Activated naive CD4-positive, alpha-beta T cell treated with anti-CD3 and anti-CD28 coated beads, Interleukin-2, amount 50 U/mL, for 24 hours (primary cell): ENCODE measurements at regions not wholly inside any gene's neighbourhood (a gene's known extent, or its start where the extent isn't known, plus 50 kb on each side); places are given as distances from the start of the nearest gene placed in this dataset.
"Not testable (repeated sequence)": the region's sequence is repeated elsewhere in the genome, so short reads cannot be mapped to it uniquely, and the experiment has no call there.

Experiments used
- H3K27ac Mint-ChIP-seq: one replicate; pipeline ENCODE4 v1.8.0; 2021; ENCODE audit warnings: mild to moderate bottlenecking, mixed read lengths
- H3K27me3 Mint-ChIP-seq: one replicate; pipeline ENCODE4 v1.8.0; 2021; ENCODE audit warnings: mixed read lengths
- H3K36me3 Mint-ChIP-seq: one replicate; pipeline ENCODE4 v1.8.0; 2021; ENCODE audit warnings: mixed read lengths
- H3K4me1 Mint-ChIP-seq: one replicate; pipeline ENCODE4 v1.8.0; 2021; ENCODE audit warnings: mixed read lengths
- H3K4me3 Mint-ChIP-seq: one replicate; pipeline ENCODE4 v1.8.0; 2021; ENCODE audit warnings: mild to moderate bottlenecking, mixed read lengths
- H3K9me3 Mint-ChIP-seq: one replicate; pipeline ENCODE4 v1.8.0; 2021; ENCODE audit warnings: mixed read lengths

DNA sequence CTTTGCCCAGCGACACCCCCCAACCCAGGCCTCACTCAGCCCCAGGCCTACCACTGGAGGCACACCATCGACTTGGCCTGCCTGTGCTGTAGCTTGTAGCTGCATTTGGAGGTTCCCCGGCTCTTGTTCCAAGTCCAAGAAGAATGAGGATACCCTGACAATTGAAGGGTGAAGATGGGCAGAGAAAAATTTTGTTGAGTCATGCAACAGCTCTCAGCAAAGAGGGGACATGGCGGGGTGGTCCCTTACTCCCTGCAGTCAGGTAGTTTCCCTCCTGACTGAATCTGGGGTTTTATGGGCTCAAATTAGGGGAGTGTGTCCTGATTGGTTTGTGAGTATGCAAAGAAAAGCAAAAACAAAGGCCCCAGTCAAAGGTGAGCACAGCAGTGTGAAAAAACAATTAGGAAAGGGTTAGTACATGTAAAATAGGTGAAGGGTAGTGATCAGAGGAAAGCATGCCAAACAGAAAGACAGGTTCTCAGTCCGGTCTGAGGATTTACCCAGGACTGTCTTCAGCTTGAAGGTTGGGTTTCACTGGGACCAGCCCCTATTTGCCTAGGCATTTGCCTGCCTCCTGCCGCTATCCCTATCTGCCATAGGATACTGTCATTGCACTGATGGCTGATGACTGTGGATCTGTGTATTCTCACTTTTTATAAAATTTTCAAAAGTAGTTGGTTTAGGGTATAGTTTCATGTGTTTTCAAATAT lies 316.4 kb upstream of the RND3 start:
- no peak overlapping the region for H3K27ac Mint-ChIP-seq

DNA sequence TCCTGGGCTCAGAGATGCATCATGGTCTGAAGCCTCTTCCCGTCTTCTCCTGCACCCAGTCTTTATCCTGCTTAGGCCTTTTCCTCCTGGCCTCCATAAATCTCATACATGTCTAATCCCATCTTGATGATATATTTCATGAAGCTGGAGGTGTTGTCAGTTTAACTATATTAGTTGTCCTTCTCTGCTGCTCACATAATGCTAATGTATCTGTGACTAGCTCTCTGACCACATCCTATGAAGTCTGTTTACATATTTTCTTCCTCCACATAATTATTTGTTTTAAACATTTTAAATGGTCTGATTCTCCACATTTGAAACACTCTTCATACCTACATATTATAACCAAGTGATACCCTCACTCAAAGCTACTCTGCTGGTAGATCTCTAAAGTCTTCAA lies 315.2 kb upstream of the RND3 start:
- Mint-ChIP-seq H3K9me3 (no peaks in the 10 kb centered on the region), H3K4me3 (no peak overlapping the region), H3K4me1 (no peaks in the 10 kb centered on the region), H3K36me3 (no peaks in the 10 kb centered on the region), H3K27me3 (no peaks in the 10 kb centered on the region), H3K27ac (no peak overlapping the region)

More for the DNA sequence above, 316.4 kb upstream of the RND3 start:
- Mint-ChIP-seq H3K4me3 (no peak overlapping the region), H3K36me3 (no peaks in the 10 kb centered on the region), H3K9me3 (no peaks in the 10 kb centered on the region), H3K4me1 (no peaks in the 10 kb centered on the region), H3K27me3 (no peaks in the 10 kb centered on the region)

DNA sequence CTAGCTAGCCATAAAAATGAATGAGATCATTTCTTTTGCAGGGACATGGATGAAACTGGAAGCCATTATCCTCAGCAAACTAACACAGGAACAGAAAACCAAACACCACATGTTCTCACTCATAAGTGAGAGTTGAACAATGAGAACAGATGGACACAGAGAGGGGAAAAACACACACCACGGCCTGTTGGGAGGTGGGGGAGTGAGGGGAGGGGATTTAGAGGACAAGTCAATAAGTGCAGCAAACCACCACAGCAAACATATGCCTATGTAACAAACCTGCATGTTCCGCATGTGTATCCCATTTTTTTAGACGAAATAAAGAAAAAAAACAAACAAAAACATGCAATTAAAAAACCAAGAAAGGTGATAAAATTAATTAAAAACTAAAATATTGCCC lies 308.8 kb upstream of the RND3 start:
- not testable (repeated sequence) for H3K4me3 Mint-ChIP-seq, H3K4me1 Mint-ChIP-seq, H3K27ac Mint-ChIP-seq, H3K36me3 Mint-ChIP-seq, H3K27me3 Mint-ChIP-seq, H3K9me3 Mint-ChIP-seq

DNA sequence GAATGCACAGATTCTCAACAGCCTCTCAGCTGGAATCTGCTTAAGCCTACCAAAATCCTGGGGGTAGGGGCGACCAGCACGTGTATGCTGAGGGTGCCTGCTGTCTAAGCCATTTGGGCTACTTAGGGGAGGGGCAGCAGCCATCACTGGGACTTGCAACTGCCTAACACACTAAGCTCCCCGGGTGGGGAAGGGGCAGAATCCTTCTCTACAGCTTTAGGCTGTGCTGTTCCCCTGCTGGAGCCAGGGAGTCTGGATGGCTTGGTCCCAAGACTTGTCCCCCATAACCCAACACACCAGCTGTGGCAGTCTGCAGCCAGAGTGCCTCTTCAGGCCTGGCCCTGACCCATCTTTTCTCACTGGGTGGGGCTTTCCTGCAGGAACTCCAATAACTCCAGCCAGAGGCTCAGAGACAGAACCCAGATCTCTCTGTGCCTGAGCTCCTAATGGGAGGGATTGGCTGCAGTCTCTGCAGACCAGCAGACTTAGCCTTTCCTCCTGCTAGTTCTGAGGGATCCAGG lies 305.4 kb upstream of the RND3 start:
- peaks cover 2% of the 10 kb centered on the region for H3K27me3 Mint-ChIP-seq
- H3K9me3 Mint-ChIP-seq: no peaks in the 10 kb centered on the region
- no peak overlapping the region for H3K4me3 Mint-ChIP-seq
- H3K27ac Mint-ChIP-seq: no peak overlapping the region
- no peaks in the 10 kb centered on the region for H3K4me1 Mint-ChIP-seq
- H3K36me3 Mint-ChIP-seq: no peaks in the 10 kb centered on the region

DNA sequence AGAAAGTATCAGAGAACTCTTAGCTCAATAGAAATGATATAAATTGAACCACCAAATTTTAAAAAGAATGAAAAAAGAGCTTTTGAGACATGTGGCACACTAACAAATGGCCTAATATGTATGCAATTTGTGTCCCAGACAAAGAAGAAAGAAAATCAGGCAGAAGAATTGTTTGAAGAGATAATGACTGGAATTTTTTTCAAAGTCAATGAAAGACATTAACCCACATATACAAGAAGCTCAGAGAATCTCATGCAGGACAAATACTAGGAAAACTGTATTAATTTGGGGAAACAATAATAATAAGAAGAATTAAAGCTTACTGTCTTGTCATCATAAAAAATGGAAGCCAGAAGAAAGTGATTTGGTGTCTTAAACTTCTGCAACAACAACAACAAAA lies 304.1 kb upstream of the RND3 start:
- H3K36me3 Mint-ChIP-seq: no peaks in the 10 kb centered on the region
- H3K27me3 Mint-ChIP-seq: peaks cover 2% of the 10 kb centered on the region
- no peak overlapping the region for H3K27ac Mint-ChIP-seq
- H3K9me3 Mint-ChIP-seq: no peaks in the 10 kb centered on the region
- H3K4me3 Mint-ChIP-seq: no peak overlapping the region
- H3K4me1 Mint-ChIP-seq: no peaks in the 10 kb centered on the region

DNA sequence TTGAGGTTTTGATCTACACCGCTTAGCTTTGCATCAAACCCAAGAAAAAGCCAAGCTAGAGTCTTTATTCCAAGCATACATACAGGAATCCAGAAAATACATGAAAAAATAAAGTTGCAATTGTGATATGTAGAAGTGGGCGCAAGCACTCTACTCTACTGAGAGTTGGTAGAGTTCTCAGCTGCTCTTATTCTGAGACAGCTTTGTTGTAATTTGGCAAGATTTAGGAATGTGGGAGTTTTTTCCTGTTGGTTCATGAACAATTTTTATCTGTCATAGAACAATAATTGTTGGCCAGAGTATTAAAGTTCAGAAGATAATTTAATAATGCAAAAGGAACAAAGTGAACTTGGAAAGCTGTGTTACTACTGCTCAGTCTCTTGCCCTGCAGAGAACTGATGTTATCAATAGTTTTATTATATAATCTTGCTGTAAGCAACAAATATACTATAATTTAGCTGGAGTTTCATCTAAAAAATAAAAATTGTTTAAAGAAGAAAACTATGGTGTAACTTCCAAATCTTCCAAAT lies 302.0 kb upstream of the RND3 start:
- Mint-ChIP-seq H3K4me3 (no peak overlapping the region), H3K36me3 (no peaks in the 10 kb centered on the region), H3K27ac (no peak overlapping the region), H3K9me3 (no peaks in the 10 kb centered on the region), H3K4me1 (no peaks in the 10 kb centered on the region), H3K27me3 (peaks cover 2% of the 10 kb centered on the region)

DNA sequence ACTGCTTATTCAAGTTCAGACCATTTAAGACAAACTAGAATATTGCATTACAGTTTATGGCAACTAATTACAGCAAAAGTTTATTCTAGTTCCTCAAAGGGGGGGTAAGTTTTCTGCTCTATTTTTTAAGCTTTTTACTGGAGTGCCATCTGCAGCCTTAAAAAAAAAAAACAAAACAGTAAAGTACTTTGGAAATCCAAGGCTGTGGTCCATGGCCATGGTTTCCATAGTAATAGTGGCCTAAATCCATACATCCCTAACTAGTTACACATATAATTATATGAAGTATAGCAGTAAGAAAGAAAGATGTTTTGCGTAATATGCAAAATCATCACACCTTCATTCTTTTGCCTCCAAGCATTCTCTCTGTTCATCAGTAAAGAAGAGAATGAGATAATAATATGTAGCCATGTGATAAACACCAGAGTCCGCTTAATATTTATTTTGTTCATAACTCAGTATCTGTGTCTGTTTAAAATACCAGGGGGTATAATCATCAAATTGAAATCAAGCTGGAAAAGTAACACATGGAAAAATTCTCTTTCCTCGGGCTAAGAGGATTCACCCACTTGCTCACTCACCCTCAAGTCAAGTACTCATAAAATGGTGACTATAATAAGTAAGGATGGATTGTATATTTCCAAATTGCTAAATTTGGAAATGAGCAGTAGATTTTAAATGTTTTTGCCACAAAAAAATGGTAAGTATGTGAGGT lies 301.1 kb upstream of the RND3 start:
- Mint-ChIP-seq H3K4me3 (no peak overlapping the region), H3K27ac (no peak overlapping the region), H3K9me3 (no peaks in the 10 kb centered on the region), H3K4me1 (no peaks in the 10 kb centered on the region), H3K27me3 (peaks cover 2% of the 10 kb centered on the region), H3K36me3 (no peaks in the 10 kb centered on the region)

DNA sequence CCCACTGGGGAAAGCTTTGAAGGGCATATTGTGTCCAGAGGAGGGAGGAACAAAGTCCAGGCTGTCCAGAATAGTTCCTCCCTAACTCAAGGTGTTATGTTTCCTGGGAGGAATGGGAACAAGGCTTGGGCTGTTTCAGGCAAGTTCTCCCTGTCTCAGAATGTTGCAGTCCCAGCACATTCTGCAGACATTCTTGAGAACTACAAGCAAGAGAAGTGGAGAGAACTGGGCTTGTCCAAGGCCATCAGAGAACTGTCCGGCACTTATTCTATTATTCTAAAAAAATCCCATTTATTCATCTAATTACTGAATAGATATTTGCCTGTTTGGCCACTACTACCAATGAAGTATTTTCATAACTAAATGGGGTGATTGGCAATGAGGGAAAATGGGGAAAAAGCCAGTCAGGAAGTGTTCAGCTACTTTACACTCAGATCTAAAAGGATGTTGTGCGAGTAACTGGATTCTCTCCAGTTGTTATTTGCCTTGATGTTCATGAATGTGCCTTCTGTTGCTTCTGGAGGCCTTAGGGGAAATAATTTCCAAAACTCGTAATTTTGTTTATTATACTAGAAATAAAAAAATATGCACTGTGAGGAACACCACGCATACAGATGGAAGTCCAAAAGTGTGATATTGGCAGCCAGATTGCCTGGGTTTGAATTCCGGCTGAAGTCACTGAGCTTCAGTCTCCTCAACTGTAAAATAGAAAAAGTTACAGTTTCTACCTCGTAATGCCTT lies 300.1 kb upstream of the RND3 start:
- H3K4me3 Mint-ChIP-seq: no peak overlapping the region
- no peaks in the 10 kb centered on the region for H3K4me1 Mint-ChIP-seq
- H3K27ac Mint-ChIP-seq: no peak overlapping the region
- H3K36me3 Mint-ChIP-seq: no peaks in the 10 kb centered on the region
- H3K9me3 Mint-ChIP-seq: no peaks in the 10 kb centered on the region
- H3K27me3 Mint-ChIP-seq: peaks cover 2% of the 10 kb centered on the region

DNA sequence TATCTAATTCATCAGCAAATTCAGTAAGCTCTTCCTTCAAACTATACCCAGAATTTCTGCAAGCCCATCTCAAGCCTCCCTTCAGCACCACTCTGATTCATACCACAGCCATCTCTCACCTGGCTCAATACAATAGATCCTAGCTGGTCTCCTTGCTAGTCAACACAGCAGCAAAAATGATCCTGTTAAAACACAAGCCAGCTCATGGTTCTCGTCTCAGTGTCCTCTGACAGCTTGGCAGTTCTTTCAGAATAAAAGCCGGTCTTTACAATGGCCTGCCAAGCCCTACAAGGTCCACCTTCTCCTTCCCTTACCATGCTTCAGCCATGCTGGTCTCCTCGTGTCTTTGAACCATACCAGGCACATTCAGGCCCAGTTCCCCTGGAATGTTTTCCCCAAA lies 296.9 kb upstream of the RND3 start:
- H3K4me1 Mint-ChIP-seq: no peaks in the 10 kb centered on the region
- no peak overlapping the region for H3K27ac Mint-ChIP-seq
- H3K4me3 Mint-ChIP-seq: no peak overlapping the region
- no peaks in the 10 kb centered on the region for H3K36me3 Mint-ChIP-seq
- H3K9me3 Mint-ChIP-seq: no peaks in the 10 kb centered on the region
- H3K27me3 Mint-ChIP-seq: no peaks in the 10 kb centered on the region

DNA sequence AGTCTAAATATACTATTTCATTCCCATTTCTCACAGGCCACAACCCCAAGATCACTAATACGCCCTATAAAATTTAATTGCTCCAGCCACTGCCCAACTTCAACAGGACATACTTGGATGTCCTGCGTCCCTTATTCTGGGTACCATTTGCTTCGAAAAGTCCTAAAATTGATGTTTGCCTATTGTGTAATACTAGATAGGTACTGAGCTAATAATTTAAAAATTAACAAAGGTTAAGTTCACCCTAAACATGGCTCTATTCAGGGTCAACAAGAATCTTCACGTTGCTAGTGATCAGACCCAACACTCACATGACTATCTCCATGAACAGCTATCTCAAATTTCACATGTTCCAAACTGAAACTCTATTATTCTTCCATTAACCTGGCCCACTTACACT lies 296.4 kb upstream of the RND3 start:
- Mint-ChIP-seq H3K4me1 (no peaks in the 10 kb centered on the region), H3K4me3 (no peak overlapping the region), H3K27ac (no peak overlapping the region), H3K27me3 (no peaks in the 10 kb centered on the region), H3K9me3 (no peaks in the 10 kb centered on the region), H3K36me3 (no peaks in the 10 kb centered on the region)

DNA sequence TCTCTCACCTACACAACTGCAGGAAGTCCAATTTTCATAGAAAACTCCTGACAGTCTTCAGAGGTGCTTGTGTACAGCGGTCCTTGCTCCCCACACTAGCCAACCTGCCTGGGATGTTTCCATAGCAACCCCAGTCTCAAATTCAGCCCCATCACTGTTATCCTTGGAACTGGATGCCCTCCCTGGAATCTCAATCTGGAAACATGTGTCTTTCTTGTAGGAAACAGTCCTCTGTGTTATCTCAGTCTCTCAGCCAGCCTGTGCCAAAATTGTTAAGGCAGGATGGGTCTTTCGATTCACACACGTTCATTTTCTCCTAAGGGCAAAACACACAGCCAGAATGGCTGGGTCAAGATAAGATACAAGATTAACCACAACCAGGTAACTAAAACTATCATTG lies 295.5 kb upstream of the RND3 start:
- no peaks in the 10 kb centered on the region for H3K9me3 Mint-ChIP-seq
- H3K4me1 Mint-ChIP-seq: no peaks in the 10 kb centered on the region
- no peak overlapping the region for H3K27ac Mint-ChIP-seq
- H3K27me3 Mint-ChIP-seq: no peaks in the 10 kb centered on the region
- no peaks in the 10 kb centered on the region for H3K36me3 Mint-ChIP-seq
- no peak overlapping the region for H3K4me3 Mint-ChIP-seq

DNA sequence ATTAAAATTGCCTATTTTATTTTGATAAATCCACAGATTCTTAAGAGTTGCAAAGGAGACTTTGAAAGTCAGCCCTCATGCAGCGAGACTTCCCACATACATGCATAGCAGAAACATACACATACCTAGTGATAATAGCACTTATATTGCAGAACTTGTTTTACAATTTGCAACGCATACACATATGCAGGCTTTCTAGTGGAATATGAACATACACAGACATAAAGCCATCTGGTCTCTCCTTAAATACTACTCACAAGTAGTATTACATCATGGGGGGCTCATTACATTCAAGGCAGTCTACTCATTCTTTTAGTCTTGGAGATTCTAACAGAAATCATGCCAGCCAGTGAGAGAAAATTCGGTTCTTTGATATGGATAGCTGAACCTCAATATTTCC lies 295.1 kb upstream of the RND3 start:
- H3K36me3 Mint-ChIP-seq: no peaks in the 10 kb centered on the region
- H3K9me3 Mint-ChIP-seq: no peaks in the 10 kb centered on the region
- no peaks in the 10 kb centered on the region for H3K4me1 Mint-ChIP-seq
- H3K27ac Mint-ChIP-seq: no peak overlapping the region
- H3K4me3 Mint-ChIP-seq: no peak overlapping the region
- no peaks in the 10 kb centered on the region for H3K27me3 Mint-ChIP-seq

DNA sequence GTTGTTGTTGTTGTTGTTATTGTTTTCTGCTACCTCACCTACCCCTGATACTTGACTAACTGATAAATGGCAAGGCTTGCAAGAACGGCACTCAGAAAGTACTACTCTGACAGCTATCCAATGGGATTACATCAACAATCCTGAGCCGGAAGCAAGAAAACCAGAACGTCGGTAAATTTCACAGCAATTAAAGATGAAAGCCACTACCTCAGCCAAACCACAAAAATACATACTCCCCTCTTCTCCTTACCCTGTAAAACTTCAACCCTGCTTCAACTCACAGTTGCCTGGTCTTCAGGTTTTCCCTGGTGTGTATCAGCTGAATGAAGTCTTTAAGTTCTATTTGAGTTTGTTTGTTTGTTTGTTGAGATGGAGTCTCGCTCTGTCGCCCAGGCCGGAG lies 293.7 kb upstream of the RND3 start:
- no peaks in the 10 kb centered on the region for H3K9me3 Mint-ChIP-seq
- no peaks in the 10 kb centered on the region for H3K36me3 Mint-ChIP-seq
- H3K27ac Mint-ChIP-seq: no peak overlapping the region
- no peaks in the 10 kb centered on the region for H3K27me3 Mint-ChIP-seq
- H3K4me1 Mint-ChIP-seq: no peaks in the 10 kb centered on the region
- no peak overlapping the region for H3K4me3 Mint-ChIP-seq

DNA sequence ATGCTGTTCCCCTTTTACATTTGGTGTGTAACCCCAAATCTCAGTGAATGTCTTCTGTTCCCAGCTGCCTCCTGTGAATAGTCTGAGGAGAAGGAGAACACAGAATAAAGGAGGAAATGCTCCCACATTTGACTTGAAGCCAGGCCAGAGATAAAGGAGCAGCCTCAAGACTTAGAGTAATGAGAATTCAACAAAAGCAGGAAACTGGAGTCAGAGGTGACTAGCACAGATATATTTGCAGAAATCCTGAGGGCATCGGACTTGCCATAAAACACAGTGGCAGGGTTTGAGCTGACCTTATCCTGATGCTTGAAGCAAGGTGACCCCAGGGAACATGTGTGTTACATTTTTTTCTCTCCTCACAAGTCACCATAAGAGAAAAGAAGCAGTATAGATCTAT lies 291.4 kb upstream of the RND3 start:
- Mint-ChIP-seq H3K27ac (no peak overlapping the region), H3K36me3 (no peaks in the 10 kb centered on the region), H3K4me3 (no peak overlapping the region), H3K27me3 (no peaks in the 10 kb centered on the region), H3K9me3 (no peaks in the 10 kb centered on the region), H3K4me1 (no peaks in the 10 kb centered on the region)

DNA sequence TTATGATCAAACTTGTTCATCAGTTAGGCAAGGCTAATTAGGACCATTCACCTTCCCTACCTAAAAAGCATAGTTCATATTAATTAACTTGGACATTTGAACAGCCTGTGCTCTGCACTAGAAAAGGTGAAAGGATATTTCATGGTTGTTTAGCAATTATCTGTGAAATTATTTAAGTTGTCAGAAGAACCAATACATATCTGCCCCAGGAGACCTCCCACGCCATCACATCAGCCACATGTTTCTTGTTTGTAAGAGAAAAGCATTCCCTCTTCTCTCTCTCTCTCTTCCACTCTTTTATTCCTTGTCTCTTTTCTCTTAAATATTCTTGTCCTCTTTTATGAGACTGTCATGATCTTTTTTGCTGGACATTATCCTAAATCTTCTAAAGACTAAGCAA lies 282.0 kb upstream of the RND3 start:
- Mint-ChIP-seq H3K4me1 (no peaks in the 10 kb centered on the region), H3K9me3 (no peaks in the 10 kb centered on the region), H3K4me3 (no peak overlapping the region), H3K36me3 (no peaks in the 10 kb centered on the region), H3K27me3 (peaks cover 4% of the 10 kb centered on the region), H3K27ac (no peak overlapping the region)
